Adrenal gland (tissue), 9 donors: ENCODE measurements at regions not wholly inside any gene's neighbourhood (a gene's known extent, or its start where the extent isn't known, plus 50 kb on each side); places are given as distances from the start of the nearest gene placed in this dataset.

ENCODE experiments used
- DNase-seq, 7 donors: peaks; one replicate each; pipeline ENCODE4 v3.0.0-alpha.2; 2019 to 2020
- H3K27ac ChIP-seq, 5 donors: fragments of 200-600 bp; sonication (generic) in 4 of 5; 1 replicate in 3 of 5; 2 replicates in 2 of 5; pipeline versions ENCODE4 v1.5.1 to v1.8.0; 2016 to 2020; ENCODE audit warnings: mild to moderate bottlenecking in 1 of 5
- H3K27me3 ChIP-seq: fragments of 200-600 bp; 2 replicates; pipeline ENCODE4 v1.8.0; 2021
- H3K36me3 ChIP-seq, 2 donors: fragments of 200-600 bp; replicated peaks in 1 of 2; 1 replicate in 1 of 2; 2 replicates in 1 of 2; pipeline versions ENCODE4 v1.5.1 to v1.8.0; 2018 to 2022
- H3K4me1 ChIP-seq, 2 donors: fragments of 200-600 bp; replicated peaks in 1 of 2; 1 replicate in 1 of 2; 2 replicates in 1 of 2; pipeline versions ENCODE4 v1.5.1 to v1.8.0; 2018 to 2021
- H3K4me3 ChIP-seq, 4 donors: fragments of 200-600 bp; sonication (generic) in 3 of 4; one replicate each; pipeline ENCODE4 v1.5.1; 2016 to 2018
- H3K9me3 ChIP-seq, 3 donors: fragments of 200-600 bp; sonication (generic) in 1 of 3; replicated peaks in 1 of 3; 1 replicate in 2 of 3; 2 replicates in 1 of 3; pipeline versions ENCODE4 v1.5.1 to v1.8.0; 2016 to 2021
- CTCF ChIP-seq, 6 experiments: fragments of 450-650 bp in 4 of 6; fragments of 200-600 bp in 2 of 6; sonication (generic) in 1 of 6; IDR thresholded peaks; 1 replicate in 5 of 6; 2 replicates in 1 of 6; pipeline versions ENCODE4 v1.5.1 to v1.8.0; 2016 to 2021; ENCODE audit warnings: antibody characterized with exemption in 6 of 6, mild to moderate bottlenecking in 2 of 6, moderate library complexity in 1 of 6
- POLR2A ChIP-seq, 2 donors: fragments of 450-650 bp; IDR thresholded peaks; one replicate each; pipeline ENCODE4 v1.6.1; 2017; ENCODE audit warnings: antibody characterized with exemption in 2 of 2, mild to moderate bottlenecking in 2 of 2, moderate library complexity in 1 of 2
- WGBS, 4 donors: extraction: QIAGEN DNeasy Blood & Tissue Kit in 2 of 4; methylation state at CpG; one replicate each; pipeline versions ENCODE4 v1.1.5 to v1.1.7; 2013 to 2017; 5-methylcytosine and 5-hydroxymethylcytosine counted together
- intact Hi-C, 2 donors: fragments of 100-400 bp; cut with DNase I; formaldehyde crosslinking; loops; one replicate each; pipeline versions ENCODE4 v1.14.1 to v1.15.0; 2022 to 2023
- donor health status: healthy with polysubstance abuse.
- donor health status: Bipolar disorder and iron deficiency.
- donor health status: DM: yes; HTN: yes; CAD: no.
- donor health status: DM: no; HTN: no; CAD: no.
- donor health status: DM: no; HTN: no; CAD: no.

GRCh38 chr5:23730023-23730422 is 222.6 kb downstream of the PRDM9 start:
- intact Hi-C loops, result no loop called here
- Histone ChIP-seq H3K27me3 (no peaks in the 10 kb centered on the region), H3K9me3 (no peaks in the 10 kb centered on the region), H3K4me1 (no peaks in the 10 kb centered on the region), H3K4me3 (no peak overlapping the region), H3K36me3 (no peaks in the 10 kb centered on the region), H3K27ac (no peak overlapping the region)
- TF ChIP-seq CTCF (IDR thresholded peaks at IDR 0.05) (no peak), POLR2A (IDR thresholded peaks at IDR 0.05) (no peak)
- DNase-seq, result no peak
- 43 to 49% (median 47%) methylated on average over 2 of the region's 2 CpGs for WGBS, 4 donors

- no peaks in the 10 kb centered on the region for H3K36me3 ChIP-seq
- H3K27me3 ChIP-seq, result no peaks in the 10 kb centered on the region
- TF ChIP-seq POLR2A (IDR thresholded peaks at IDR 0.05) (no peak), CTCF (IDR thresholded peaks at IDR 0.05) (no peak)
- H3K4me3 ChIP-seq, result no peak overlapping the region
- WGBS, 4 donors, result 36 to 68% (median 51%) methylated on average over 4 of the region's 4 CpGs
- H3K4me1 ChIP-seq, result no peaks in the 10 kb centered on the region
- peak in 4 of 7 donors; percentile 9 to 25 (median 18) for DNase-seq
- H3K27ac ChIP-seq, result no peak overlapping the region
- no peaks in the 10 kb centered on the region for H3K9me3 ChIP-seq
- intact Hi-C loops, result no loop called here
Observed at GRCh38 chr5:23740029-23740428, 232.6 kb downstream of the PRDM9 start.

GRCh38 chr5:23742701-23743100 is 235.3 kb downstream of the PRDM9 start:
- H3K36me3 ChIP-seq, result no peaks in the 10 kb centered on the region
- TF ChIP-seq CTCF (IDR thresholded peaks at IDR 0.05) (no peak), POLR2A (IDR thresholded peaks at IDR 0.05) (no peak)
- no peak for DNase-seq
- H3K27me3 ChIP-seq, result no peaks in the 10 kb centered on the region
- H3K27ac ChIP-seq, result no peak overlapping the region
- no peaks in the 10 kb centered on the region for H3K4me1 ChIP-seq
- no peak overlapping the region for H3K4me3 ChIP-seq
- no peaks in the 10 kb centered on the region for H3K9me3 ChIP-seq
- intact Hi-C loops, result no loop called here

GRCh38 chr5:23755906-23756305 is 248.5 kb downstream of the PRDM9 start:
- no peak for DNase-seq
- H3K4me1 ChIP-seq, result no peaks in the 10 kb centered on the region
- TF ChIP-seq POLR2A (IDR thresholded peaks at IDR 0.05), result no peak
- no peak for TF ChIP-seq CTCF (IDR thresholded peaks at IDR 0.05)
- no peaks in the 10 kb centered on the region for H3K27me3 ChIP-seq
- no peak overlapping the region for H3K27ac ChIP-seq
- H3K4me3 ChIP-seq, result no peak overlapping the region
- H3K9me3 ChIP-seq, result no peaks in the 10 kb centered on the region
- intact Hi-C loops, result no loop called here
- no peaks in the 10 kb centered on the region for H3K36me3 ChIP-seq
